ENCODE measurements at regions not wholly inside any gene's neighbourhood (a gene's known extent, or its start where the extent isn't known, plus 50 kb on each side); places are given as distances from the start of the nearest gene placed in this dataset.

GRCh38 chr11:92911478-92911877, 58.0 kb upstream of the MTNR1B start:
- FAIRE-seq, result no peak
- DNase-seq (ENCODE audit: extremely low spot score, insufficient read length, low read depth), result no peak

- DNase-seq (ENCODE audit: extremely low spot score, insufficient read length, low read depth) (no peak), FAIRE-seq (no peak)
Observed at GRCh38 chr11:92915551-92915950, 53.9 kb upstream of the MTNR1B start.

- FAIRE-seq, result no peak
- DNase-seq (ENCODE audit: extremely low spot score, insufficient read length, low read depth), result no peak
Observed at GRCh38 chr11:92916299-92916698, 53.2 kb upstream of the MTNR1B start.

- DNase-seq (ENCODE audit: extremely low spot score, insufficient read length, low read depth), result no peak
Observed at GRCh38 chr11:92917927-92918326, 51.5 kb upstream of the MTNR1B start.

DNA sequence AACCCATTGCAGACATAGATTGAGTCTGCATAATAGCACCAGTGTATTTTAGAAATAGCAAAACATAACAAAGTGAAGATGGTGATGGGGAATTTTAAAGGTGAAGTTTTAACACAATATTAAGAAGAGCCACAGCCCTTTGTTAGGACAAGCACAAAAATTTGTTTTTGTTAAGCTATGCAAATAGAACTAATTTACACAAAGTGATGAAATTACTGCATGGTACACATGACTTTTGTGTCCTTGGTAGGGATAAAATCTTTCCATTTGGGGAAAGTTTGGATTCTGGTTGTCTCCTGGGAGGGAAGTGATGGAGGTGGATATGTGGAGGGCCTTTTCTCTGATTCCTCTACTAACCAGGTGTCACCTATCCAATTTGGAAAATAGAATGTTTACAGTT, 50.4 kb upstream of the MTNR1B start:
- DNase-seq (ENCODE audit: extremely low spot score, insufficient read length, low read depth), result no peak
- no peak for FAIRE-seq

More at GRCh38 chr11:92917927-92918326, 51.5 kb upstream of the MTNR1B start:
- FAIRE-seq, result no peak
